NCI-H1417 treated with DMSO at 0.1 percent for 48 hours (cell line): ENCODE measurements at regions not wholly inside any gene's neighbourhood (a gene's known extent, or its start where the extent isn't known, plus 50 kb on each side); places are given as distances from the start of the nearest gene placed in this dataset.

Source experiments
- DNase-seq: peaks from one replicate; lab custom pipeline; 2025; lab: John Stamatoyannopoulos, UW

DNA sequence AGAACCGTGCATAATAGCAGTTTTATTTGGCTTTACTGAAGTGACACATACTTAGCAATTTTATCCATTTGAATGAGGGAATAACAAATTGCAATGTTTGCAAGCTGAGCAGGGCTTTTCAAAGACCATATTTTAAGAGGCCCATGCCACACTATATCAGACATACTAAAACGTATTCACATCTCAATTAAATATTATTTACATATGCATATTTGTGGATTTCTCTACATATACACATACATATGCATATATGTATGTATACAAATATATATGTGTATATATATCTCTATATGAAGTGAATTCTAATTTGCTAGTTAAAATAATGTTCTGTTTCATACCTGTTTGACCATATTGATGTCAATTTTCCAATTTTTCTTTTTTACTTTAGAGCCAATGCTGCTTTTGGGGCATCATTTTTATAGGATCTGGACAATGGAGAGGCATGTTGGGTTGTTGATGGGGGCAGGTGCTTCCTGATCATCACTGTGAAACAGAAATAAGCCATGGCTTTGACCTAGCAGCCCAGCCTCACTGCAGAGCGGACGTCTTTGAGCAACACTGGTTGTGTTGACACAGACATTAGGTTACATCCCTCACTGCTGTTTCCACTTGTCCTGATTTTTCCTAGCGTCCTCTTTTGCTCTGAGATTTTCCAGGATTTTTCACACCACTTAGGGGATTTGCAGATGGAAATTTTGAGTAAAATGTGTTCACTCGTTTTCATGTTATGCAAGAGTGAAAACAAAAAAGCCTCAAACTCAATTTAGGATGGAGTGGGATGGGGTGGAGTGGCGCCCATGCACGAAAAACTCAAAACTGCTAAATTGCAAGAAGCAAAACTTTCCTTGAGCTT lies 56.9 kb downstream of the RDH14 start:
- DNase-seq: no peak

DNA sequence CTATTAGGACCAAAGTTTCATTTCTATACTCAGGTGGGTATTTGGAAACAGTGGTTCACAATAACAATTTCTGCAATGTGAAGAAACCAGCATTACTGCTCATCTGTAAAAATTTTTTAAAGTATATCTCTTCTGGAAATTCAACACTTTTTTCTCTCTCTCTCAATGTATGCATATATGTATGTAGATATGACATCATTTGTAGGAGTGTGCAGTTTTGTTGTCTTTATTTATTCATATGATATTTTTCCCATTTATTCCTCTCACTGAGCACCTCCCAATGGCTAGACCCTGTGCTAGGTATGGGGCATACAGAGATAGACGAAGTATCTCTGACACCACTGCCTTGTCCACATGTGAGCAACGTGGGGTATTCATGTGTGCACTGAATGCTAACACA lies 58.3 kb downstream of the RDH14 start:
- DNase-seq: no peak

DNA sequence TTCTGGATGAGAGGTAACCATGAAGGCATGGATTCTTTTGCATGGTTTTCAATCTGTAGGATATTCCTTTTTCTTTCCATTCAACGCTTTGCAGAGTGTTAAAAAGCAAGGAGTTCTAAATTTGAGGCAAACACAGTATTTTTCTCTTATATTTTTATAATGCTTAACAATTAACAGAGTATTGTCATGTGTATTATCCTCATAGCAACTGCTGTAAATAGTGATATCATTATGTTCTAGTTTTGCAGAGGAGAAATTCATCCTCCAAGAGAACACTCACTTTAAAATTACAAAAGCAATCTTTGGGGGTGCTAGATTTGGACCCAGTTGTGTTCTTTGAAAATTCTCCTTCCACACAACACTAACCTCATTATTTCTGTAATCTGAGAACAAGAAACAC lies 58.7 kb downstream of the RDH14 start:
- DNase-seq: no peak

DNA sequence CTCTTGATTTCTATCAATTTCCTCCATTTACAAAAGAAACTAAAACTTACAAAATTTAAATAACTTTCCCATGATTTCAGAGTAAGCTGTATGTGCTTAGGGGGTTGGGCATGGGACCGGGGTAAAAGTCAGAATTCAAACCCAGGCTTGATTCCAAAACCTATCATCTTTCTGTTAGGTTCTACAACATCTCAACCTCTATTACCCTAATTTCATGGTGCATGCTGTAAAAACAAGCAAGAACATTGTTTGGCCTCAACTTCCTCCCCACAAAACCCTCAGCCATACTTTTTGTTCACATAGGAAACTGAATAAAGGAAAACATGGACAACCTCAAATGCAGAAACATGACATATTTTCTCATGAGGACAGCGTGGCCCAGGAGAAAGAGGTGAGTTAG lies 59.3 kb downstream of the RDH14 start:
- DNase-seq: no peak

DNA sequence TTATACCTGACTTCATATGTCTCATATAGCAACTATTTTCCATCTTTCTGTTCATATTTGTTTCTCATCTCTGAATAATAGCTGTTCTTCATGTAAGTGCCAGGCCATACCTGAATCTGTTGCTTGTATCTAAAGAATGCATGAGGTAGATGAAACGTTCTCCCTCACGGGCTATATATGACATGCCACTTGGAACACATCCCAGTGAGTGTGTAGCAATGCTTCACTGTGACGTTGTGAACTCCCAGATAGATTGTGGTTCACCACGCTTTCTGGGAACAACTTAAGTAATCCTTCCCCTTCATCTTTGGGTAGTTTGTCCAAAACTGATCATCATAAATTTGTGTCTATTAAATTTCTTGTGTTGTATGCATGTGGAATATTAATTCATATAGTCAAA lies 60.1 kb downstream of the RDH14 start:
- no peak for DNase-seq

DNA sequence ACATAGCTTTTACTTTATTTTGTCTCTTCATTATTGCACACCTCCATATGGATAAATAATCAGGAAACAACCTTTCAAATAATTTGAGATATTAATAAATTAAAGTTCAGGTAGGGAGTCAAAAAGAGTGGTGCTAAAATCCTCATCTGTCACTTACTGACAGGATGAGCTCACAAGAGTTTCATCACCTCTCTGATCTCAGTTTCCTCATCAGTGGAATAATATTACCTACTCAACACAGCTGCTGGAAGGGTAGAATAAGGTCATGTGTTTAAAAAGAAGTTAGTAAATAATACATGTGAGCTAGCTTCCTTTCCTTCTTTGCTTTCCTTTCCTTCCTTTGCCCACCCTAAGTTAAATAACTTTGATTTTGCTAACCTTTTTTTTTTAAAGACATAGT lies 61.9 kb downstream of the RDH14 start:
- no peak for DNase-seq

DNA sequence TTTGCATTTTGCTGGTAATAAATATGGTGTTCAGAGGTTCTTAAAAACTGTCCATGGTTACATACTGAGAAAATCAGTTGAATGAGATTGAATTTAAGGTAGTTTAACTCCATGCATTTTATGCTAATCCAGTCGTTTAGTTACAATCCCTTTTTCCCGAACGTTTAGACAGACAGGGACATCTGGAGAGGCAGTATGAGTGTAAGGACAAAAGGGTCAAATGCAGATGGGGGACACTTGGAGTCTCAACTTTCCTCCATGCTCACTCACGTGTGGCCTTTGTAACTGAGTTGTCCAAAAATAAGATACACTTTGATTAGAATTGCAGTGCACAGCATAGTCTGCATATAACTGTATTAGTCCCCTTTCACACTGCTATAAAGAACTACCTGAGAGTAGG lies 63.9 kb downstream of the RDH14 start:
- DNase-seq: no peak

DNA sequence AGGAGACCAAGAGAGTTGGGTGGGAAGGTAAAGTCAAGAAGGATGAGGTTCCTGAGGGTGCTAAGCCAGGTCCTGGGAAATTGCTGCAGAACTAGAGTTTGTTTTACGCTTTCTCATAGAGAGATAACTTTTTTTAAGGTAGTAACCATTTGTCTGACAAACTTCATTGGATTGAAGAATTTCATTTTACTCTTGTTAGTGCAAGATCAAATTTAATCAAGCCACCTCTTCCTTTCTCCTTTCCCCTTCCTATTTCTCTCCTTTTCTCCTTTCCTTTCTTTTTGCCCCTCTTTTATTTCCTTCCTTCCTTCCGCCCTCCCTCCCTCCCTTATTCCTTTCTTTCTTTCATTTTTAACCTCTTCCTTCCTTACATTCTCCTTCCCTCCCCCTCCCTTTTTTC lies 65.4 kb downstream of the RDH14 start:
- DNase-seq: no peak

DNA sequence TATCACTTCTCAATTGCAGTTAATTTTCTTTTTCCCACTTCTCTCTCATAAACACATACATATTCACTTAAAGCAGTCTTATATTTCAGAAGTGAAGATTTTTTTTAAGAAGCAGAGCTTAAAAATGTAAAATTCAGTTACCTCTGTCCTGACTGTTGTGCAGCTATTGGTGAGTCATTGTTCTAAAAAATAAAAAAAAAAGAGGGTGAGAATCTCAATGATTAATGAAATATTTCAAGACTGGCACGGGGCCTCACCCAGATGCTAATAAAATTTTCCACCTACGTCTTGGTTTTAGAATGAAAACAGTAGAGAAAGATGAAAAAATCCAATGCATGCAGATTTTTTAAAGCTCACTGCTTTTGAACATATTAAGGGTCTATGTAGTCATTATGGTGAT lies 67.7 kb downstream of the RDH14 start:
- no peak for DNase-seq

DNA sequence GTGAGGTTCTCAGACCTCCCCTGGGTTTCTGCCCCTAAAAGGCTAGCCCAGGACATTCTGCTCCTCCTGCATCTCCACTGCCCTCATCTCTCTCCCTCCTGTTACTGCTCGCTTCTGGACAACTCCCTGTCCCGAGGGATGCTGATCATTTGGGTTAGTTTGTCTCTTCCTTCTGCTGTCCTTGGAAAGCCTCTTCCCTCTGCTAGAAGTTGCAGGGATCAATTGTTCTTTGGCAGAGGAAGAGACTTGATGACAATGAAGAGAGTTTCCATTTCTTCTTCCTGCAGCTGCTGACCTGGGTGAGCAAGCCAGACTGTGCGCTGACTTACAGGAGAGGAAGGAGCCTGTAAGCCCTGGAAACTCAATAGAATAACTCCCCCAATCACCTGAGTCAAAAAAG lies 68.9 kb downstream of the RDH14 start:
- no peak for DNase-seq

DNA sequence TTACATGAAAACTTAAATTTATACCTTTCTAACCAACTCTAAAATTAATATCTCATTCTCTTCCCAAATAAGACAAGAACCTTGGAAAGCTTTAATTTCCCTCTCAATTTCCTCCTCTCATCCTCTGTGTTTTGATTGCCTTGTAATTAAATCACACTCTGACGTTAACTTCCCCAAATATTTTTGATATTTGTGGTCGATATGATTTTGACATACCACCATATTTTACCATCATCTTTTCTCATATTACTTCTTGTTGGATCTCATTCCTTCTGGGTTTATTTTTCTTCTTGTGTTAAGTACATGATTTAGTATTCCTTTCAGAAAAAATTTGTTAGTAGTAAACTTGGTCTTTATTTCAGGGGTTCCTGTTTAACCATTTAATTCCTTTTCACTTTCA lies 69.6 kb downstream of the RDH14 start:
- DNase-seq: no peak

DNA sequence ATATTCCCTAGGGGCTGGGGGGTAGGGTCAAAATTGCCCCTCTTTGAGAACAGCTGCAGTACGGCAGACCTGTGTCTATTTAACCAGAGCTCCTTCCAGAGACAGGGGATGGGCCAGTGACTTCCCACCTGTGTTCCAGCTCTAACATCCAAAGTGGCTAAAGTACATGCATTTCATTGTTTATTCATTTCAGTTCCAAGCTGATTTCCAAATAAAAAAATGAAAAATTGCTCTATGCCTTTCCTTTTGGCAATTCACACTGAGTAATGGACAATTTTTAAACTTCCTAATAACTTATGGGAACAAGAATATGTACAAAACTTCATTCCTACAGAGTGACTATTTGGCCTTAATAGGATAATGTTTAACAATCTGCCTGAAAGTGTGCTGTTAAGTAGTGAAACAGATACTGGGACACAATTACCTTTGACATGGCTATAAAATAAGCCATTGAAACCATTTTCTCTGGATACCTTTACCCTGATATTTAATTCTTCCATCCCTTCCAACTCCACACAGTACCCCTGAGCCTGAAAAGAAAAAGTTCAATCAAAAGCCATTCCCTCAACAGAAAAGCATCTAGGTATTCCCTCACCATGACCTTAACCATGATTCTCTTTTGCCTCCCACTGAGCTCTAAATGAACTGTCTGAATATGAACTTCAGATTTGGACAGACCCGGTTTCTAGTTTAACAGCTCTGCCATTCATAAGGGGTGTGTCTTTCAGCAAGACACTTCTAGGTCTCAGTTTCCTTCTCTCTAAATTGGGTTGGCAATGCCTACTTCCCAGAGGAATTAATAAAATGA lies 73.1 kb downstream of the RDH14 start:
- no peak for DNase-seq

DNA sequence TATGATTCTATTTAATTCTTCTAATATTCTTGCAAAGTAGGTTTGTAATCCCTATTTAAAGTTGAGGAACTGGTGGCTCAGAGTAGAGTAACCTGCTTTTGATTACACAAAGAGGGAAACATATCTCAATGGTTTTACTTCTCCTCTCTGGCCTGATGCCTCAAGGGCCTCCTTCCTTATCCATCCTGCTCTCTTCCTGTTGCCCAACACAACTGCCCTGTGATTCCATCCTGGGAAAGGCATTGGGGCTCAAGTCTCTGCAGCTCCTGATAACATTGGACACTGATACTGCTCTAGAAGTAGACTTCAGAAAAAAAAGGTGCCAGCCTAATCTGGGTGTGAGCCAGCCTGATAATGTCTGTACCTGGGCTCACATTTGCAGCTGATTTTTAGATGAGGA lies 75.8 kb downstream of the RDH14 start:
- no peak for DNase-seq

DNA sequence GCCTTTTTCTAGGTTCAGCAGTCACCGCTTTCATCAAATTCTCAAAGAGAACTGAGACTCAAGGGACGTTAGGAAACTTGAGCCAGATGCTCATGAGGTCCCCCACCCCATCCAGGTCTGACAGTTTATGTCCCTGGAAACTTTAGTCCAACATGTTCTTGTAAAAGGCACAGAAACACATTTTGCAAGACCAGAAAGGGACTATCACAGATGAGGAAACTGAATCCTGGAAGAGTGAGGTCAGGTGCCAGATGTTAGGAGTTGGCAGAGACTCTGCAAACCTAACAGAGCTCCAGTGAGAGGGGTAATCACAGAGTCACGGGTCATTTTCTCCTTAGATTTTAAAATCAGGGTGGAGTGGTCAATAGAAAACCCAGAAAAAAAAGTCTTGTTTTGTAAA lies 76.6 kb downstream of the RDH14 start:
- DNase-seq: no peak

DNA sequence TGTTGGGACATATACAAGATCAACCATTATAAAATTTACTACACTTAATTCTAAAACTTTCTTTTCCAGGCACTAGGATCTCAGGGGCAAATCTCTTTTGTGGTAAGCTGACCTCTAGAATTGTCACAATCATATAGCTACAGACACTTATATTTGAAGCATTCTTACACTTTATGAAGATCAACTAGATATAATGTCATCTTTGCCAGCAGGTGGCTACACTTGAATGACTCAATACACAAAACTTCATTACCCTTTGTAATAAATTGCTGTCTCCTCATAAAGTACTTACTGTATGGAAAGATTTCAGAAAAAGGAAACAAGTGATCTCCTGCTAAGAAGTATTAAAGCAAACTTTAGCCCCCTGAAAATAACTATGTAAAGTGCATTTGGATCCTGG lies 77.8 kb downstream of the RDH14 start:
- DNase-seq: no peak

DNA sequence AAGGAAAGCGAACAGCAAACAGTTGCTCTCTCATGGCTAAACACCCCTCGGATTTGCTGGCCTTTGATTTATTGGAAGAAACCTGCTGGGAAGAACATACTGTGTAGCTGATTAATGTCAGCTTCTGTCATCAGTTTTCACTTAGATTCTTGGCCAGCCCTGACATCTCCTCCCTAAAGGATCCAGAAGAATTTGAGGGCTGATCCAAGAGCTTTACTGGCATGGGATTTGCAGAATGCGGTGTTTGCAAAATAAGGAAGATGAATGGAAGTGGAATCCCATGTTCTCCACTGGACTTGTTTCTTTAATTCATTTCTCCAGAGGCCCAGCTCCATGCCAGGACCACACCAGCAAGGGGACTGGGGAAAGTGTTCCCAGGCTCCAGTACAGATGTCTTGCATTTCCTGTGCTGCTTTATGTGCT lies 80.5 kb downstream of the RDH14 start:
- DNase-seq: no peak

DNA sequence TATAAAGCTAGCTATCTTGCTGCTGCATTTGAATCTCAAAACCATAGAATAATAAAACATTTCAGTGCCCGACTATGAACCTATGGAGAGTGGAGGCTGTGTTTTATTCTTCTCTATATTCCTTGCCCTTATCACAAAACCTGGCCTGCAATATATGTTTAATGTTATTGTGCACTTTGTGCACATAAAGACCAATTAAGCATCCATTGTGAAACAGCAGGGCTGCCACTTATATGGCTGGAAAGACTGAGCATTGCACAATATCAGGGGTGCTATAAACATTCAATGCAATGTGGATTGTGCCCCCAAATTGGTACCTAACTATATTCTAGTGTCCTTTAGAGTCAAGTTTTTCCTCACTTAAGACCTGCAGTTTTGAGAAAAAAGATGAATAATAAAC lies 83.2 kb downstream of the RDH14 start:
- no peak for DNase-seq

DNA sequence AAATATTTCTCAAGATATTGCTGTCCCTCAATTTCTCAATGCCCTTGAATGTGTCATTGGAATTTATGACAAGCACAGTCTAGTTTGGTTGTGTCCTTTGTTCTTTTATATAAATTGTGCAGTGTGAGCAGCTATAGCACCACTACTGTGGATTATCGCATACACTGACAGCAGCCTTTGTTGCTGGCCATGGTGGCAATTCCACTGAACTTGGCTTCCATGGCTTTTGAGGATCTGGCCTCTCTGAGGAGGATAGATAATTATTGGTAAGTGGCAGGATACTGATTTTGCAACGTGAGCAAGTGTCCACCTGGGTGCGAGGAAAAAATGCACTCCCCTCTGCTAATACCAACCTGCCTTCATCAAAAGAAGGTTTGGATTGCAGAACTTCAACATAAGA lies 84.0 kb downstream of the RDH14 start:
- DNase-seq: no peak

DNA sequence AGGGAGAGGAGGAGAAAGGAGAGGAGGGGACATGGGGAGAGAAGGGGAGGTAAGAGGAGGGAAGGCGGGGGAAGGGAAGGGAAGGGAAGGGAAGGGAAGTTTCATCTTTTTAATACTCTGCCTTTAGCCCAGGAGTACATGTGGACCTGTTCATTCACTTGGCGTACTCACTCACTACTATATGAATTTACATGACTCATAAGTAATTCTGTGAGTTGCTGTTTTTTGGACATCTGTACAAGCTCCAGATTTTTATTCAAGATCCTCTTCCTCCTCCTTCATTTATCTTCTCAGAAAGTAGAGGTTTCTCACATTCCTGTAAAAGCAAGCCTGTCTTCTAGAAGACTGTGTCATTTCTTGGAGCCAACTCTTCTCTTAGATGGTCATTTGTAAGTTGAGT lies 84.6 kb downstream of the RDH14 start:
- no peak for DNase-seq

DNA sequence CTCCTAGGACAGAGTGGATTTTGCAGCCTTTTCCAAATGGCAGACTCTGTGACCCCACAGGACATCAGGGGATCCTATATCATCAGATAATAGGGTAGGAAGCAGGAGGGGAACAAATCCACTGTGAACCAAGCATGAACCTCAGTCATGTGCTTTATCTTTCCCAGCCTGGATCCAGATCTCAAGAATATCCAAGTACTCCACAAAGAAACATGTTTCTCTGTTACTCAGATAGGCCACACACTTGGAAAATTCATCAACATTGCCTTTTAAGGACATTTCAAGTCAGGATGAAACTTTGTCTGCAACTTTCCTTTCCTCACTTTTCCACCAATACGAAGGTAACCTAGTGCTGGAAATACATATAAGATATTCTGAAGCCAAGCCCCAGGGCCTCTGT lies 85.8 kb downstream of the RDH14 start:
- DNase-seq: no peak

DNA sequence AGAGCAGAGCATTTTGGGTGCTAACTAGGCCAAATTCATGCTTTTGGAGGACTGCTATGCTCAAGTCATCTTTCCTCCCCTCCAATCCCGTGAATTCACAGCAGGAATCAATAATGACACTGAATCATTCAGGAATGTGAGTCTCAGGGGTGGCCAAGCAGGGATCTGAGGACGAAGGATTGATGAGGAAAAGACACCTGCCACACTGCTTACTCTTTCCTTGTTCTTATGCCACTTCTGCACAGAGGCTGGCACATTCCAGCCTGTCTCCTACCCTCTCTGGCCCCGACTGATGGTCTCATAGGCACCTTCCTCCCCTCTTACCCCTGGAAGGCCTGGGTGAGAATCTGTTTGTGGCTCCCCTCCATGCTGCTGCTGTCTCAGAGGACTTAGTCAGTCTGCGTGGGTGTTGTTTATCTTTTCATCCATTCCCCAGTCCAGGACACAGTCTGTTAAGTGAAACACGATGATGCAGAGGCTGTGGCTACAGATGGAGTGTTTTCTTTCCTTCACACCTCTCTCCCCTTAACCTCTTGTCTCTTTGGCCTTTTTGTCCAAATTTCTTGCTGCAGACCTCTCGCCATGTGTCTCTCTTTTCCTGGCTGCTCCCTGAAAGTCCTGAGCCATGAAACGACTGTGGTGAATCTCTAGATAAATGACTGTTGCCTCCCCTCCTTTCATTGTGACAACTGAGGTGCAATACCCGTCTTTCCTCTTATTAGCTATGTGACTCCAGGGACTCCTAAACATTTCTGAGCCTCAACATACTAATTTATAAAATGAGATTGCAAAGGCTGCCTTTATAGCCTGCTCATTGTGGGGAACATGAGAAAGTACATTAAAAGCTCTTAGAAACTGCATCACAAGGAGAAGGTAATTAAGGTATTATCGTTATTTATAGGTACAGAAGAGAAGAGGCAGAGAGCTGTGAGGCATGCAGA lies 86.9 kb downstream of the RDH14 start:
- DNase-seq: no peak

DNA sequence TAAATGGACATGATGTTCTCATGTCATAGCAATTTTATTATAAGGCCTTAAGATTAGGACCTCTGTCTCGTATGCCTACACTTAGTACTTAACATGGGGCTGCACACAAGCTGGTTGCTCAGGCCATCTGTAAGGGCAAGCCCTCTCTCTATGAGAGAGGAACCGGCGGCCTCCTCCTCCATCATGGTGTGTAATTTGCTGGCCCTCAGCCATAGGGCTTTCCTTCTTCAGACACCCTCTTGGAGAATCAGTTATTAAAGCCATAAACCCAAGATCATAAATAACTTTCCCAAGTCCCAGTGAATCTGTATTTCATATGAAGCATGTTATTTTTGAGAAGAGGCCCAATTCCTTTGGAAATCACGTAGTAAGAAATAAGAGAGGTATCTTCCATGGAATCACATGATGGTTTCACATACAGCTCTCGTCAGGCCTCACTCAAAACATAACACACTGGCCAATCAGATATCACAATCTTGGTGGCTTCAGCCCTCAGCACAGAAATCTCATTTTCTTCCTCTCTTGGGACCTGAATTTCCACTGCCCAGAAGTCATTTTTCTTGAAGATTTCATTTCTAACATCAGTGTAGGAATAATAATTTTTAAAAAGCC lies 92.6 kb downstream of the RDH14 start:
- no peak for DNase-seq
